HG02678 (cell line): ENCODE measurements at regions not wholly inside any gene's neighbourhood (a gene's known extent, or its start where the extent isn't known, plus 50 kb on each side); places are given as distances from the start of the nearest gene placed in this dataset.
A peak's percentile ranks its signal among the peaks of the same experiment; 100 is the strongest.
"Not testable (repeated sequence)": the region's sequence is repeated elsewhere in the genome, so short reads cannot be mapped to it uniquely, and the experiment has no call there.

ENCODE experiments used
- ATAC-seq: cut with Tn5 transposase; IDR thresholded peaks from one replicate; pipeline ENCODE4 v1.9.1; 2021; ENCODE audit warnings: mild to moderate bottlenecking, moderate library complexity; ENCODE audit not compliant: unreplicated experiment

DNA sequence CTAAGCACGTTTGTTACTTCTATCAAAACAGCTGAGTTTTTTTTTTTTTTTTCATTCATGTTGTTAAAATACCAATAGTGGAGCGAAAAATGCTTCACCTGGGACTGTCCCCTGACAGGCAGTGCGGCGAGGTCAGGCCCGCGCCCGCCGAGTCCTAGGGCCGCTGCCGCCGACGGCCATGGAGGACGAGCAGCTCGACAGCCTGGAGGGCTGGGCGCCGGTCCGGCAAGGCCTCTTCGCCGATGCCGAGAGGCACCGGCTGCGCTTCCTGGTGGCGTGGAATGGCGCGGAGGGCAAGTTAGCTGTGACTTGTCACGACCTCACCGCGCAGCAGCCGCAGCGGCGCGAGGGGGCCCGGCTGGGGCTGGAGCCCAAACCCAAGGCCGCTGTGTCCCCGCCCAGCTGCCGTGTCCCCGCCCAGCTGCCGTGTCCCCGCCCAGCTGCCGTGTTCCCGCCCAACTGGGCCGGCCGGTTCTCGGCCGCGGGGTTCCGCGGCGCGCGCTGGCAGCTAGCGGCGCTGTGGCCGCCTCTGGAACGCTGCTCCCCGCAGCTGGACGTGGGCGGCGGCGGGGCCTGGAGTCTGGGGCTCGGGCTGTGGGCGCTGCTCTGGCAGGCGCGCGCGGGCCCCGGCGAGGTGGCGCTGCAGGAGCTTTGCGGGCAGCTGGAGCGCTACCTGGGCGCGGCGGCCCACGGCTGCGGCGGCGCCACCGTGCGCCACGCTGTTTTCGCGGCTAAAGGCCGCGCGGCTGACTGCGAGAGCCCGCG is 56.7 kb upstream of the GOLGA8R start:
- peak; percentile 79 for ATAC-seq

DNA sequence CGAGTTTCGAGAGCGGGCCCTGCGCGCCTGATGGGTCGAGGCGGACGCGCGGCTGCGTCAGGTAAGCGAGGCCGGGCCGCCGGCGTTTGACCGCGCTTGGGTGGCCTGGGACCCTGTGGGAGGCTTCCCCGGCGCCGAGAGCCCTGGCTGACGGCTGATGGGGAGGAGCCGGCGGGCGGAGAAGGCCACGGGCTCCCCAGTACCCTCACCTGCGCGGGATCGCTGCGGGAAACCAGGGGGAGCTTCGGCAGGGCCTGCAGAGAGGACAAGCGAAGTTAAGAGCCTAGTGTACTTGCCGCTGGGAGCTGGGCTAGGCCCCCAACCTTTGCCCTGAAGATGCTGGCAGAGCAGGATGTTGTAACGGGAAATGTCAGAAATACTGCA is 57.3 kb upstream of the GOLGA8R start:
- not testable (repeated sequence) for ATAC-seq

DNA sequence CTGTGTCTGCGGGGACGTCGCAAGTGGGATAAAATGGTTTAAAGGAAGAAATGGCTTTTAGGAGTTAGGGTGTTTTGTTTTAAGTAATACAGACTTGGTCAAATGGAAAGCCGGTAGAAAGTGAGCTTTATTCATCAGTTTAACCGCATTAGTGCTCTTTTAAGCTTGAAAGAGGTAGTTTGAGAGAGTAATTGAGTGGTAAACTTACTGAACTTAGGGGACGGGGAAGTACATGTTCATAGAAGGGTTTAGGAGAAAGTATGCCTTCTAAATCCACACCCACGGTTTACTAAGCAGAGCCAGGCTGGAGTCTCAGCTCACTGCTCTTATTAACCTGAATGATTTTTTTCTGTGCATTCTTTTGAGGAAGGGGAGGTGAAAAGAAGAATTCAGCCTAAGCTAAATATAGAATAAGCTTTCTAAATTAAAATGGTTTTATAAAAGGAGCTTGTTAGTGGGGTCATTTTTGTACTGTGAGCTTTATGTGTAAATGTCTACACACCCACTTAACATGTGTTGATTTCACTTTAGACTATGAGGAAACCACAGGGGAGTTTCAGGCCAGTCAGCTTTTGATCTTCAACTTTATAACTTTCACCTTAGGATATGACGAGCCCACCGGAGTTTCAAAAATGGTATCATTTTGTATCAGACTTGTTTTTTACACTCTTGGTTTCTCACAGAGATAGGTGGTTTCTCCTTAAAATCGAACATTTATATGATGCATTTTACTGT is 57.9 kb upstream of the GOLGA8R start:
- peak; percentile 36 for ATAC-seq

GRCh38 chr15:30484887-30485286 is 67.0 kb upstream of the GOLGA8Q start:
- ATAC-seq, result not testable (repeated sequence)

DNA sequence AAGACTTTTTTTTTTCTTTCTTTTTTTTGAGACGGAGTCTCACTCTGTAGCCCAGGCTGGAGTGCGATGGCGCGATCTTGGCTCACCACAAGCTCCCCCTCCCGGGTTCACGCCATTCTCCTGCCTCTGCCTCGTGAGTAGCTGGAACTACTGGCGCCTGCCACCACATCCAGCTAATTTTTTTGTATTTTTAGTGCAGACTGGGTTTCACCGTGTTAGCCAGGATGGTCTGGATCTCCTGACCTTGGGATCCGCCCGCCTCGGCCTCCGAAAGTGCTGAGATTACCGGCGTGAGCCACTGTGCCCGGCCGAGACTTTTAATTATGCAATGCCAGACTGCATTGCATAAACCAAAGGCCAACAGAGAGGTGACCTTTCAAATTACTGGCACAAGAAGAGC is 62.6 kb upstream of the GOLGA8Q start:
- ATAC-seq, result not testable (repeated sequence)

GRCh38 chr15:30490334-30490733 is 61.5 kb upstream of the GOLGA8Q start:
- not testable (repeated sequence) for ATAC-seq

DNA sequence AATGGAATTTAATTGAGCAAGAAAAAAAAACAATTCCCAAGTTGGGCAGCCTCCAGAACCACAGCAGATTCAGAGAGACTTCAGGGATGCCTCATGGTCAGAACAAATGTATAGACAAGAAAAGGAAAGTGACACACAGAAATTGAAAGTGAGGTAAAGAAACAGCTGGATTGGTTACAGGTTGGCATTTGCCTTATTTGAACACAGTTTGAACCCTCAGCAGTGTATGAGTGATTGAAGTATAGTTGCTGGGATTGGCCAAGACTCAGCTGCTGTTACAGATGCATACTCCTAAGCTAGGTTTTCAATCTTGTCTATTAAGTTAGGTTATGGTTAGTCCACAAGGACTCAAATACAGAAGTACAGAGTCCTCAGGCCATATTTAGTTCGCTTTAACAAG is 57.9 kb upstream of the GOLGA8Q start:
- ATAC-seq, result not testable (repeated sequence)

DNA sequence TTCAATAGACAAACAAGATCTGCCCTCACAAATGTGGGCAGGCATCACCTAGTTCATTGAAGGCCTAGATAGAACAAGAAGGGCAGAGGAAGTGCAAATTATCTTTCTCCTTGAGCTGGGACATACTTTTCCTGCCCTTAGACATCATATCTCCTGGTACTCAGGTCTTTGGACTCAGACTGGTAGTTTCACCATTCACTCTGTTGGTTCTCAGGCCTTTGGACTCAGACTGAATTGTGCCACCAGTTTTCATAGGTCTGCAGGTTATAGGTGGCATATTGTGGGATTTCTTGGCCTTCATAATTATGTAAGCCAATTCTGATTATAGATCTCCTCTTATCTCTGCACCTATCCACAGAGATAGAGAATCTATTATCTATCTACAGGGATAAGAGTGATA is 54.6 kb upstream of the GOLGA8Q start:
- not testable (repeated sequence) for ATAC-seq

- ATAC-seq, result not testable (repeated sequence)
Observed at GRCh38 chr15:30499233-30499632, 52.6 kb upstream of the GOLGA8Q start.

GRCh38 chr15:30500511-30500910 is 51.3 kb upstream of the GOLGA8Q start:
- not testable (repeated sequence) for ATAC-seq
